Neural cell (in vitro differentiated cells): ENCODE measurements at regions not wholly inside any gene's neighbourhood (a gene's known extent, or its start where the extent isn't known, plus 50 kb on each side); places are given as distances from the start of the nearest gene placed in this dataset.

ENCODE experiments used
- EZH2 ChIP-seq: fragments of 200-600, 300-800 bp; shearing (Covaris generic), sonication (generic); IDR thresholded peaks from 2 replicates; pipeline ENCODE4 v1.6.1; 2014; ENCODE audit warnings: antibody characterized with exemption, low read length, borderline replicate concordance, mild to moderate bottlenecking; ENCODE audit not compliant: insufficient read depth, poor library complexity, severe bottlenecking
- POLR2AphosphoS5 ChIP-seq: IDR thresholded peaks from 2 replicates; pipeline ENCODE4 v1.6.1; 2012
- TF ChIP-seq, protein P1 (sequence below): fragments of 450-650 bp; IDR thresholded peaks from 2 replicates; pipeline ENCODE4 v1.5.1; 2014; ENCODE audit warnings: antibody characterized with exemption, mild to moderate bottlenecking, moderate library complexity; ENCODE audit not compliant: poor library complexity, severe bottlenecking

DNA sequence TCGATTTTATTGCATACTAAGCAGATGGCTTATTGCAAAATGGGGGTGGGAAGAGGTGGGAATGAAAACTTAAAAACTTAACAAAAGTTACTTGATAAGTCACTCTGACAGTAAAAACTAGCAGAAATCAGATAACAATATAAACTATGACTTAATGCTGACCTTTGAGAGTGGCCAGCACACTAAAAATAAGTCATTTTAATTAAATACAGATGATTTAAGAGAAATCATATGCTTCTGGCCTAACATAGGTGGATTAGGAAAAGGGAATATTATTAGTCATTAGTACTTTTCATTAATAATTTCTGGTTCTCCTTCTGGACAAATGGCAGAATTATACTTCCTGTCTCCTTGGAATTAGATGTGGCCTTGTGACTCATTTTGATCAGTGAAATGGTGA lies 756.7 kb downstream of the PCDH19 start:
- TF ChIP-seq, protein P1, sequence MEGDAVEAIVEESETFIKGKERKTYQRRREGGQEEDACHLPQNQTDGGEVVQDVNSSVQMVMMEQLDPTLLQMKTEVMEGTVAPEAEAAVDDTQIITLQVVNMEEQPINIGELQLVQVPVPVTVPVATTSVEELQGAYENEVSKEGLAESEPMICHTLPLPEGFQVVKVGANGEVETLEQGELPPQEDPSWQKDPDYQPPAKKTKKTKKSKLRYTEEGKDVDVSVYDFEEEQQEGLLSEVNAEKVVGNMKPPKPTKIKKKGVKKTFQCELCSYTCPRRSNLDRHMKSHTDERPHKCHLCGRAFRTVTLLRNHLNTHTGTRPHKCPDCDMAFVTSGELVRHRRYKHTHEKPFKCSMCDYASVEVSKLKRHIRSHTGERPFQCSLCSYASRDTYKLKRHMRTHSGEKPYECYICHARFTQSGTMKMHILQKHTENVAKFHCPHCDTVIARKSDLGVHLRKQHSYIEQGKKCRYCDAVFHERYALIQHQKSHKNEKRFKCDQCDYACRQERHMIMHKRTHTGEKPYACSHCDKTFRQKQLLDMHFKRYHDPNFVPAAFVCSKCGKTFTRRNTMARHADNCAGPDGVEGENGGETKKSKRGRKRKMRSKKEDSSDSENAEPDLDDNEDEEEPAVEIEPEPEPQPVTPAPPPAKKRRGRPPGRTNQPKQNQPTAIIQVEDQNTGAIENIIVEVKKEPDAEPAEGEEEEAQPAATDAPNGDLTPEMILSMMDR = no peak
- TF ChIP-seq POLR2AphosphoS5 (no peak), EZH2 (no peak)
